Stimulated activated CD4-positive, alpha-beta T cell treated with anti-CD3 and anti-CD28 coated beads, Interleukin-4, amount 100 ng/mL, for 24 hours (primary cell): ENCODE measurements at regions not wholly inside any gene's neighbourhood (a gene's known extent, or its start where the extent isn't known, plus 50 kb on each side); places are given as distances from the start of the nearest gene placed in this dataset.
"Not testable (repeated sequence)": the region's sequence is repeated elsewhere in the genome, so short reads cannot be mapped to it uniquely, and the experiment has no call there.

ENCODE experiments used
- DNase-seq: peaks from one replicate; pipeline ENCODE4 v3.0.0-alpha.2; 2020

- DNase-seq, result no peak
Measured at GRCh38 chr3:159401069-159401468, 587.6 kb upstream of the IL12A start.

GRCh38 chr3:159409711-159410110 is 578.9 kb upstream of the IL12A start:
- not testable (repeated sequence) for DNase-seq

GRCh38 chr3:159413319-159413718 is 575.3 kb upstream of the IL12A start:
- DNase-seq, result no peak

- DNase-seq, result no peak
Measured at GRCh38 chr3:159416856-159417255, 571.8 kb upstream of the IL12A start.

GRCh38 chr3:159417761-159418160 is 570.9 kb upstream of the IL12A start:
- DNase-seq, result no peak

- DNase-seq, result no peak
Measured at GRCh38 chr3:159418571-159419526, 569.8 kb upstream of the IL12A start.

- DNase-seq, result no peak
Measured at GRCh38 chr3:159429702-159430101, 558.9 kb upstream of the IL12A start.

GRCh38 chr3:159432682-159433340 is 555.8 kb upstream of the IL12A start:
- no peak for DNase-seq

GRCh38 chr3:159439346-159439745 is 549.3 kb upstream of the IL12A start:
- DNase-seq, result no peak

GRCh38 chr3:159441279-159441678 is 547.4 kb upstream of the IL12A start:
- no peak for DNase-seq

GRCh38 chr3:159443266-159443665 is 545.4 kb upstream of the IL12A start:
- no peak for DNase-seq

GRCh38 chr3:159447841-159448240 is 540.8 kb upstream of the IL12A start:
- no peak for DNase-seq

- DNase-seq, result no peak
Measured at GRCh38 chr3:159448902-159449301, 539.7 kb upstream of the IL12A start.

GRCh38 chr3:159451067-159451466 is 537.6 kb upstream of the IL12A start:
- DNase-seq, result no peak

- no peak for DNase-seq
Measured at GRCh38 chr3:159451482-159451881, 537.2 kb upstream of the IL12A start.

GRCh38 chr3:159453036-159453435 is 535.6 kb upstream of the IL12A start:
- no peak for DNase-seq

- DNase-seq, result no peak
Measured at GRCh38 chr3:159453945-159454344, 534.7 kb upstream of the IL12A start.

GRCh38 chr3:159455741-159456181 is 532.9 kb upstream of the IL12A start:
- DNase-seq, result no peak

- no peak for DNase-seq
Measured at GRCh38 chr3:159458010-159458409, 530.6 kb upstream of the IL12A start.

GRCh38 chr3:159458982-159459381 is 529.7 kb upstream of the IL12A start:
- no peak for DNase-seq

GRCh38 chr3:159472611-159473010 is 516.0 kb upstream of the IL12A start:
- no peak for DNase-seq

- DNase-seq, result no peak
Measured at GRCh38 chr3:159473206-159473605, 515.4 kb upstream of the IL12A start.

- DNase-seq, result no peak
Measured at GRCh38 chr3:159480046-159480445, 508.6 kb upstream of the IL12A start.
